ENCODE measurements at regions not wholly inside any gene's neighbourhood (a gene's known extent, or its start where the extent isn't known, plus 50 kb on each side); places are given as distances from the start of the nearest gene placed in this dataset.

DNA sequence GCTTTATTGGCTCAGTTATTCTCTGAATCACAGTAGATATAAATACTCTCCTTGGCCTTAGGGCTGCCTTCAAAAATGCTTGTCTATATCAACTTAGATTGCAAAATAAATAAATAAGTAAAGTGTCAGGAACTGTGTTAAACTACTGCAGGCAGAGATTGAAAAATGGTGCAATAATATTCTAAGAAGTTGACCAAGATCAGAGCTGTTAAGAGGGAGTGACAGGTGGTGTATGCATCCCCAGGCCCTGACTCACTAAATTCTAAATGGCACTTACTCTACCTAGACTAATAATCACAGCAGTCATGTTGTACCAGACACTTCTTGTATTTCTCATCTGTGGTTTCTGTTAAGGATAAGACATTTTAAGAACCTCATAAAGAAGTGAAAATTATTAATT is 235.1 kb upstream of the SPOCK3 start:
- no peaks in the 10 kb centered on the region for H3K36me3 ChIP-seq (ENCODE audit: control insufficient read depth, insufficient read depth, low read length)
- no peak overlapping the region for H3K4me3 ChIP-seq (ENCODE audit: low read length)
- no peak overlapping the region for H3K27ac ChIP-seq (ENCODE audit: low read length)
- H3K9me3 ChIP-seq (ENCODE audit: control insufficient read depth, low read depth, low read length): no peaks in the 10 kb centered on the region
- DNase-seq: no peak
- no peaks in the 10 kb centered on the region for H3K4me1 ChIP-seq (ENCODE audit: control insufficient read depth, insufficient read depth, low read length)
- H3K27me3 ChIP-seq (ENCODE audit: control insufficient read depth, insufficient read depth, low read length): no peaks in the 10 kb centered on the region

DNA sequence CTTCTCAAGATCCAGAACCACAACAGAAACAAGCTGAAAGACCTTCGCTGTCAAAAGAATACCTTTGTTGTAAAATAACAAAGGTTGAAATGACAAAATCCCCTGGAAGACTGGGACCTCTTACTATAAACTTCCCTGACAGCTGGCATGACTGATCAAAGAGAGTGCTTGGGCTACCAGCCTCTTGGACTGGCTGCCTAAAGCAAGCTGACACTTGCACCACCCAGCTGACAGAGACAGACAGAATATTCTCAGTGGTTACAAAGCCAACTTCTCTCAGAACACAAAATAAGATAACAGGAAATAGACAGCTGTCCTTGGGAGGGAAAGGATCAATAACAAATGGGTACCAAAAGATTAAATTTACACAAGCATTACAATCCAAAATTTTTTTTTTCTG is 241.7 kb upstream of the SPOCK3 start:
- Histone ChIP-seq H3K27me3 (ENCODE audit: control insufficient read depth, insufficient read depth, low read length) (no peaks in the 10 kb centered on the region), H3K36me3 (ENCODE audit: control insufficient read depth, insufficient read depth, low read length) (no peaks in the 10 kb centered on the region), H3K4me1 (ENCODE audit: control insufficient read depth, insufficient read depth, low read length) (no peaks in the 10 kb centered on the region), H3K27ac (ENCODE audit: low read length) (no peak overlapping the region), H3K4me3 (ENCODE audit: low read length) (no peak overlapping the region), H3K9me3 (ENCODE audit: control insufficient read depth, low read depth, low read length) (no peaks in the 10 kb centered on the region)
- WGBS (ENCODE audit: insufficient coverage, low lambda C conversion rate): no CpG with 5 or more reads among the region's 1 CpG
- DNase-seq: no peak

DNA sequence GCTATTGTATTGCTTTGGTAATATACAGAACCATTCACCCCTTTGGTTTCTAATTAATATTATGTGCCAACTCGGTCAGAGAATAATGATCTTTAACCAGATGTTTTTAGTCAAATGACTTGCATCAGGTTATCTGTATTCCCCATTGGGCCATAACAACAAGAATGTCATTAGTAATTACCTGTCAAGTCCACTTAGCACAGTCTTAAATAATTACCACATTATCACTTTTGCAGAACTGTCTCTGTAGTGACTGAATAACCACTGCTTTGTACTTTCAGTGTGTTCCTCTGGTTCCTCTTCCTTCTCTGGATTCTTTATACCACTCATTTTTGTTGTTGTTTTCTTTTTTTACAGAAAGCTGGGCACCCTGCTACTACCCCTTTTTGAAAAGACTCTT is 257.7 kb upstream of the SPOCK3 start:
- no peaks in the 10 kb centered on the region for H3K4me1 ChIP-seq (ENCODE audit: control insufficient read depth, insufficient read depth, low read length)
- no peaks in the 10 kb centered on the region for H3K9me3 ChIP-seq (ENCODE audit: control insufficient read depth, low read depth, low read length)
- no peaks in the 10 kb centered on the region for H3K36me3 ChIP-seq (ENCODE audit: control insufficient read depth, insufficient read depth, low read length)
- H3K27me3 ChIP-seq (ENCODE audit: control insufficient read depth, insufficient read depth, low read length): no peaks in the 10 kb centered on the region
- no CpG with 5 or more reads among the region's 1 CpG for WGBS (ENCODE audit: insufficient coverage, low lambda C conversion rate)
- no peak overlapping the region for H3K4me3 ChIP-seq (ENCODE audit: low read length)
- H3K27ac ChIP-seq (ENCODE audit: low read length): no peak overlapping the region
- no peak for DNase-seq

DNA sequence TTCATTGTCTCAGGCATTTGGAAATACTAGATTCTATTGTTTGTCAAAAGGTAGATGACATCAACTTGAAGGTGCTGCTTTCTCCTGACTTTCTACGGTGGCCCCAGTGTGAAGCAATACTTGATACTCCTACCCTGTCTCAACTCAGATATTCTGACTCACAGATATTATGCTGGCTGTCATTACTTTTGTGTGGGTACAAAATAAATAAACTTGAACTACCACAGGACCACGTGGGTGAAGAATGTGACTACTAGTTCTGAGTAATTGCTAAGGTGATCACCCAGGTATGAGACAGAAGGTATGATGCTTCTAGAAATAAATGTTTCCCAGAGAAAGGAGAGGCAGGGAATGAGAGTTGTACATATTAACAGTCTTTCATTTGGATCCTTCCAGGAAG is 275.3 kb upstream of the SPOCK3 start:
- WGBS (ENCODE audit: insufficient coverage, low lambda C conversion rate): no CpG with 5 or more reads among the region's 2 CpGs
- no peaks in the 10 kb centered on the region for H3K36me3 ChIP-seq (ENCODE audit: control insufficient read depth, insufficient read depth, low read length)
- DNase-seq: no peak

DNA sequence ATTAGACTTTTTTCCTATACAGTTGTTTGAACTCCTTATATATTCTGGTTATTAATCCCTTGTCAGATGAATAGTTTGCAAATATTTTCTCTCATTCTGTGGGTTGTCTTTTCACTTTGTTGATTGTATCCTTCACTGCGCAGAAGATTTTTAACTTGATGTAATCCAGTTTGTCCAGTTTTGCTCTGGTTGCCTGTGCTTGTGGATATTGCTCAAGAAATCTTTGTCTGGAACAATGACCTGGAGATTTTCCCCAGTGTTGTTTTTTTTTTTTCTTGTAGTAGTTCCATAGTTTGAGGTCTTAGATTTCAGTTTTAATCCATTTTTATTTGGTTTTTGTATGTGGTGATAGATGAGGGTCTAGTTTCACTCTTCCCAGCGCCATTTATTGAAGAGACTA is 289.8 kb upstream of the SPOCK3 start:
- H3K4me1 ChIP-seq (ENCODE audit: control insufficient read depth, insufficient read depth, low read length): no peaks in the 10 kb centered on the region
- H3K4me3 ChIP-seq (ENCODE audit: low read length): no peak overlapping the region
- no peak overlapping the region for H3K27ac ChIP-seq (ENCODE audit: low read length)
- no peaks in the 10 kb centered on the region for H3K27me3 ChIP-seq (ENCODE audit: control insufficient read depth, insufficient read depth, low read length)
- DNase-seq: no peak
- no peaks in the 10 kb centered on the region for H3K36me3 ChIP-seq (ENCODE audit: control insufficient read depth, insufficient read depth, low read length)
- no peaks in the 10 kb centered on the region for H3K9me3 ChIP-seq (ENCODE audit: control insufficient read depth, low read depth, low read length)
- no CpG with 5 or more reads among the region's 2 CpGs for WGBS (ENCODE audit: insufficient coverage, low lambda C conversion rate)

More for the DNA sequence above, 275.3 kb upstream of the SPOCK3 start:
- Histone ChIP-seq H3K4me3 (ENCODE audit: low read length) (no peak overlapping the region), H3K4me1 (ENCODE audit: control insufficient read depth, insufficient read depth, low read length) (no peaks in the 10 kb centered on the region), H3K9me3 (ENCODE audit: control insufficient read depth, low read depth, low read length) (peaks cover 12% of the 10 kb centered on the region), H3K27me3 (ENCODE audit: control insufficient read depth, insufficient read depth, low read length) (no peaks in the 10 kb centered on the region), H3K27ac (ENCODE audit: low read length) (no peak overlapping the region)

DNA sequence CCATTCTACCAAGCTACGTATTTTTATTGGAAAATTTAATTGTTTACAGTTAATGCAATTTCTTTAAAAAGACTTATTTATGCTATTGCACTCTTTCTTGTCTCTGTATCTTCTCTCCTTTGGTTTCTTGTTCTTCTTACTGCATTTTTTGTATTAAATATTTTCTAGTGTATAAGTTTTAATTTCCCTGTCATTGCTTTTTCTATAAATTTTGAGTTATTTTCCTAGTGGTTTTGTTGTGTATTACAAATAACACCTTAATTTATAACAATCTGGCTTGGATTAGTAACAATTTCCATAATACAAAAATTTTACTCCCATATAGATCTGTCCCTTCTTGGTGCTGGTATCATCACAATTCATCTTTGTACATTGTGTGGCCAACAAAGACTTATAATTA is 303.5 kb upstream of the SPOCK3 start:
- WGBS (ENCODE audit: insufficient coverage, low lambda C conversion rate): 100% methylated on average over 1 of the region's 1 CpG

DNA sequence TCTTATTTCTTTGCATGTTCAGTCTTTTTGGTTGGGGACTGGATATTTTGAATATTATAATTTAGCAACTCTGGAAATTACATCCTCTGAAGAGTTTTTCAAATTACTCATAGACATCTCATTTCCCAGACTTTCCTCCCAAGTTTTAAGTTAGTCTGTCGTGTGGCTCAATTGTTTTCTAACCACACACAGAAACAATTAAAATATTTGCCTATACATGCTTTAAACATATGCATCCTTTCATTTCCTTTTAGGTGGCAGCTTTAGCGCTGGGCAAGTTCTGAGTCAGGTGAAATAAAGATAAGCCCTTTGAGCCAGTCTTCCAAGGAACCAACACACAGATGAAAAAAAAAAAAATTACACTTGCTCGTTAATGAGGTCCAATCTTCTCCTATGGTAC is 307.0 kb upstream of the SPOCK3 start:
- Histone ChIP-seq H3K27me3 (ENCODE audit: control insufficient read depth, insufficient read depth, low read length) (no peaks in the 10 kb centered on the region), H3K27ac (ENCODE audit: low read length) (no peak overlapping the region), H3K36me3 (ENCODE audit: control insufficient read depth, insufficient read depth, low read length) (no peaks in the 10 kb centered on the region), H3K4me1 (ENCODE audit: control insufficient read depth, insufficient read depth, low read length) (no peaks in the 10 kb centered on the region), H3K4me3 (ENCODE audit: low read length) (no peak overlapping the region), H3K9me3 (ENCODE audit: control insufficient read depth, low read depth, low read length) (no peaks in the 10 kb centered on the region)
- no peak for DNase-seq
- 100% methylated on average over 1 of the region's 3 CpGs for WGBS (ENCODE audit: insufficient coverage, low lambda C conversion rate)

More for the DNA sequence above, 303.5 kb upstream of the SPOCK3 start:
- no peak overlapping the region for H3K4me3 ChIP-seq (ENCODE audit: low read length)
- DNase-seq: no peak
- no peak overlapping the region for H3K27ac ChIP-seq (ENCODE audit: low read length)
- H3K27me3 ChIP-seq (ENCODE audit: control insufficient read depth, insufficient read depth, low read length): no peaks in the 10 kb centered on the region
- H3K4me1 ChIP-seq (ENCODE audit: control insufficient read depth, insufficient read depth, low read length): no peaks in the 10 kb centered on the region
- no peaks in the 10 kb centered on the region for H3K36me3 ChIP-seq (ENCODE audit: control insufficient read depth, insufficient read depth, low read length)
- H3K9me3 ChIP-seq (ENCODE audit: control insufficient read depth, low read depth, low read length): peaks cover 4% of the 10 kb centered on the region

DNA sequence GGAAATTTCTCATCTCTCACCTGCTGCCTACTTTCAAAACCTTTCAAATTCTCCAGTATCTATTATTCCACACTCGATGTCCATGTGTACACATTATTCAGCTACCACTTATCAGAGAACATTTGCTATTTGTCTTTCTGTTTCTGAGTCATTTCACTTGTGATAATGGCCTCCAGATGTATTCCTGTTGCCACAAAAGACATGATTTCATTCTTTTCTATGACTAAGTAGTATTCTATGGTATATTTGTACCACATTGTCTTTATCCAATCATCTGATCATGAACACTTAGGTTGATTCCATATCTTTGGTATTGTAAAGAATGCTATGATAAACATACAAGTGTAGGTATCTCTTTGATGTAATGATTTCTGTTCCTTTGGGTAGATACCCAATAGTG is 310.1 kb upstream of the SPOCK3 start:
- no peaks in the 10 kb centered on the region for H3K4me1 ChIP-seq (ENCODE audit: control insufficient read depth, insufficient read depth, low read length)
- 100% methylated on average over 1 of the region's 1 CpG for WGBS (ENCODE audit: insufficient coverage, low lambda C conversion rate)
- no peak for DNase-seq
- H3K27me3 ChIP-seq (ENCODE audit: control insufficient read depth, insufficient read depth, low read length): no peaks in the 10 kb centered on the region
- no peaks in the 10 kb centered on the region for H3K36me3 ChIP-seq (ENCODE audit: control insufficient read depth, insufficient read depth, low read length)
- no peaks in the 10 kb centered on the region for H3K9me3 ChIP-seq (ENCODE audit: control insufficient read depth, low read depth, low read length)
- H3K4me3 ChIP-seq (ENCODE audit: low read length): no peak overlapping the region
- H3K27ac ChIP-seq (ENCODE audit: low read length): no peak overlapping the region

DNA sequence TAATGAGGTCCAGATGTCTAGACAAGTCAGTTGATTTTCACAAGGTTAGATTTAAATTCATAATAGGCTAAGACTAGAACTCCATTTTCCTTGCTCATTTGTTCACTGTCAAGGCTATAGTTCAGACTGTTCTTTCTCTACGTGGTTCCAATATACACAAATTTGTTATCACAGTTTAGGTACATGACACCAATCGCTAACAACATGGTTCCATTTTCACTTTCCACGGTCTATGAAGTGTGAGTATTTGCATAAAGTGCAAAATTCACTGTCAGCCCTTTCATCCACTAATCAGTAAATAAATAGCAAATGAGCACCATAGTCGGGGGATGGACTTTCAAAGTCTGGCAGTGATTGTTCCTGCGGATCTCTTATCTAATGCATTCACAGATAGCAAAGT is 315.7 kb upstream of the SPOCK3 start:
- H3K27ac ChIP-seq (ENCODE audit: low read length): no peak overlapping the region
- DNase-seq: no peak
- no peaks in the 10 kb centered on the region for H3K9me3 ChIP-seq (ENCODE audit: control insufficient read depth, low read depth, low read length)
- H3K4me1 ChIP-seq (ENCODE audit: control insufficient read depth, insufficient read depth, low read length): no peaks in the 10 kb centered on the region
- H3K27me3 ChIP-seq (ENCODE audit: control insufficient read depth, insufficient read depth, low read length): no peaks in the 10 kb centered on the region
- no peaks in the 10 kb centered on the region for H3K36me3 ChIP-seq (ENCODE audit: control insufficient read depth, insufficient read depth, low read length)
- WGBS (ENCODE audit: insufficient coverage, low lambda C conversion rate): 20% methylated on average over 1 of the region's 5 CpGs
- no peak overlapping the region for H3K4me3 ChIP-seq (ENCODE audit: low read length)

DNA sequence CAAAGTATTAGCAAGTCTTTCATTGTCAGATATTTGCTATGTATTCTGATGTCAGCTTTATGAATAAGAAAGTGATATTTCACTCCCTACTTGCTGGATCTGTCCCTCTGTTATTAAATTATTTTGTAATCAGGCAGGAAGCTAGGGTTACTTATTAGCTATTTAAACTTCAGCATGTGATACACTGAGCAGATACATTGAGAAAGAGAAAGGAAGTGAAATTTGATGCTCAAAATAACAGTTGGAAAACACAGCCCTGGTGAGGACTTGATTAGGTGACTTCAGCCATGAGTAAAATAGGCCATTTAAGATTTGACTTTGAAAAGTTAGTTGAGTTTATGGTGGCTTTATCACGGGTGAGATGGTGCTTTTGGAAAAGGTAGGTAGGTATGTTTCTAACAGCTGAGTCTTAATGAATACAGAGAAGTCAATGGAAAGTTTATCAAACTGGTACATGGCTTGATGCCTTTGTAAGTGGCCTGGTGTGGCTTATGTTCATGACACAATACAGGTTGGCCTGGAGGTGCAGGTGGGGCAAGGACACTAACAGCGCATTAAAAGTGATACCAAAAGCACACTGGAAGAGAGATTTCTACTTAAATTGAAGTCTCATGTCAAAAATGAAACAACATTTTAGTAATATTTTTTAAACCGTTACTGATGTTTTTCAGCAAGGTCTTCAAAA is 321.2 kb upstream of the SPOCK3 start:
- Histone ChIP-seq H3K27ac (ENCODE audit: low read length) (no peak overlapping the region), H3K4me1 (ENCODE audit: control insufficient read depth, insufficient read depth, low read length) (no peaks in the 10 kb centered on the region), H3K36me3 (ENCODE audit: control insufficient read depth, insufficient read depth, low read length) (no peaks in the 10 kb centered on the region), H3K27me3 (ENCODE audit: control insufficient read depth, insufficient read depth, low read length) (no peaks in the 10 kb centered on the region), H3K4me3 (ENCODE audit: low read length) (no peak overlapping the region), H3K9me3 (ENCODE audit: control insufficient read depth, low read depth, low read length) (no peaks in the 10 kb centered on the region)
- DNase-seq: no peak
- 72% methylated on average over 2 of the region's 3 CpGs for WGBS (ENCODE audit: insufficient coverage, low lambda C conversion rate)

DNA sequence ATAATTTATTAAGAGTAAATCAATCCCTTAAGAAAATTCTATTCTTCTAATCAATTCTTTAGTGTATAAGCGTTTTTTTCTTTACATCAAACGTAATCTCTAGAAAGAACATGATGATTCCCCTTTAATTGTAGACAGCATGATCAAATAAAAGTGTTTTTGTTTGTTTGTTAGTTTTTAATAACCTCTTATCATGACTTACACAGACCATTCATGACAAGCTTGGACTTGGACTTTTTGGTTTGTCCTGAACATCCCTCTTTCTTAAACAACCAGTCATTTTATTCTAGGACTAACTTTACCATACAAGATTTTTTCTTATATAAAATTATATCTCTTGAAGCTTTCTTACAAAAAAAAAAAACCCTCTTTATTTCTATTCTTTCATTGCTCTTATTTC is 344.6 kb upstream of the SPOCK3 start:
- no peaks in the 10 kb centered on the region for H3K4me1 ChIP-seq (ENCODE audit: control insufficient read depth, insufficient read depth, low read length)
- 41% methylated on average over 2 of the region's 2 CpGs for WGBS (ENCODE audit: insufficient coverage, low lambda C conversion rate)
- no peaks in the 10 kb centered on the region for H3K36me3 ChIP-seq (ENCODE audit: control insufficient read depth, insufficient read depth, low read length)

More for the DNA sequence above, 344.6 kb upstream of the SPOCK3 start:
- Histone ChIP-seq H3K27ac (ENCODE audit: low read length) (no peak overlapping the region), H3K4me3 (ENCODE audit: low read length) (no peak overlapping the region), H3K27me3 (ENCODE audit: control insufficient read depth, insufficient read depth, low read length) (no peaks in the 10 kb centered on the region), H3K9me3 (ENCODE audit: control insufficient read depth, low read depth, low read length) (peaks cover 8% of the 10 kb centered on the region)
- DNase-seq: no peak

Data from large intestine (tissue), 3 donors.